K562 (cell line): ENCODE measurements at regions not wholly inside any gene's neighbourhood (a gene's known extent, or its start where the extent isn't known, plus 50 kb on each side); places are given as distances from the start of the nearest gene placed in this dataset.

Source experiments
- ATAC-seq: fragments of 200-7000 bp; cut with Tn5 transposase; 3 replicates; pipeline ENCODE4 v1.9.1; 2020; ENCODE audit warnings: moderate library complexity
- BruUV-seq: library from RNA; stranded (reverse); fragments of 400-500 nt; replicated peaks from 2 replicates; lab custom pipeline; 2021; lab: Mats Ljungman, UMichigan
- CTCF ChIA-PET: fragments of 300-600 bp; formaldehyde crosslinking; extraction: SDS; loops from one replicate; lab custom pipeline; 2021; ENCODE audit warnings: low intra/inter-chr PET ratio; lab: Yijun Ruan, JAX
- POLR2A ChIA-PET: fragments of 300-600, 350-650 bp; sonication (Branson Sonifier 250); formaldehyde crosslinking; extraction: SDS; loops from one replicate; lab custom pipeline; 2021; ENCODE audit warnings: antibody characterized with exemption, inconsistent platforms; lab: Yijun Ruan, JAX
- DNase-seq, 4 experiments: peaks; one replicate each; pipeline versions ENCODE4 v3.0.0 to v3.0.0-alpha.2; 2011 to 2018; ENCODE audit warnings: low spot score in 3 of 4, mixed read lengths in 3 of 4; ENCODE audit errors: extremely low read depth in 1 of 4
- FAIRE-seq: peaks from 2 replicates; lab custom pipeline; 2011; peaks lifted over from hg19 to GRCh38; lab: Jason Lieb, UNC
- H2AFZ ChIP-seq: 2 replicates; pipeline ENCODE4 v1.6.0; 2011; ENCODE audit warnings: low read depth, low read length, control low read depth, inconsistent platforms
- H3K27ac ChIP-seq: fragments of 200-600 bp; 3 replicates; pipeline ENCODE4 v1.8.0; 2011; ENCODE audit warnings: low read depth, mild to moderate bottlenecking, control low read depth, inconsistent platforms, low read length, moderate library complexity, mixed read lengths; ENCODE audit errors: extremely low read depth
- H3K27me3 ChIP-seq, 2 experiments: fragments of 300-600 bp in 1 of 2; 2 replicates in 1 of 2; 3 replicates in 1 of 2; pipeline versions ENCODE4 v1.6.0 to v1.8.0; 2011; ENCODE audit warnings: inconsistent platforms in 2 of 2, low read length in 2 of 2, mild to moderate bottlenecking in 1 of 2, mixed read lengths in 1 of 2, moderate library complexity in 1 of 2; ENCODE audit not compliant: control insufficient read depth in 2 of 2, insufficient read depth in 2 of 2
- H3K36me3 ChIP-seq: fragments of 300-600 bp; 3 replicates; pipeline ENCODE4 v1.8.0; 2011; ENCODE audit warnings: mild to moderate bottlenecking, low read length, inconsistent platforms; ENCODE audit not compliant: control insufficient read depth, insufficient read depth
- H3K4me1 ChIP-seq, 2 experiments: fragments of 200-600 bp in 1 of 2; replicated peaks in 1 of 2; 2 replicates in 1 of 2; 3 replicates in 1 of 2; pipeline versions ENCODE4 v1.5.1 to v1.8.0; 2011; ENCODE audit warnings: inconsistent platforms in 2 of 2, low read length in 2 of 2, mild to moderate bottlenecking in 1 of 2, mixed read lengths in 1 of 2, moderate library complexity in 1 of 2; ENCODE audit not compliant: control insufficient read depth in 2 of 2, insufficient read depth in 2 of 2
- H3K4me2 ChIP-seq: 2 replicates; pipeline ENCODE4 v1.6.1; 2011; ENCODE audit warnings: low read length, control low read depth, inconsistent platforms, mixed read lengths; ENCODE audit not compliant: insufficient read depth
- H3K4me3 ChIP-seq: fragments of 200-600 bp; sonication (generic), shearing (Covaris generic); 2 replicates; pipeline ENCODE4 v1.5.1; 2016; ENCODE audit warnings: control low read depth, inconsistent platforms
- H3K79me2 ChIP-seq: fragments of 200-600 bp; 3 replicates; pipeline ENCODE4 v1.8.0; 2011; ENCODE audit warnings: low read length, inconsistent platforms; ENCODE audit not compliant: control insufficient read depth, insufficient read depth
- H3K9ac ChIP-seq, 2 experiments: 2 replicates each; pipeline versions ENCODE4 v1.6.0 to v1.6.1; 2011; ENCODE audit warnings: low read depth in 2 of 2, low read length in 2 of 2, control low read depth in 1 of 2, inconsistent platforms in 1 of 2, mild to moderate bottlenecking in 1 of 2, mixed read lengths in 1 of 2; ENCODE audit not compliant: insufficient read depth in 1 of 2
- H3K9me1 ChIP-seq: one replicate; pipeline ENCODE4 v1.6.0; 2011; ENCODE audit warnings: inconsistent platforms, mild to moderate bottlenecking, low read length, moderate library complexity; ENCODE audit not compliant: control insufficient read depth, insufficient read depth
- H3K9me3 ChIP-seq: replicated peaks from 2 replicates; pipeline ENCODE4 v1.5.1; 2011; ENCODE audit warnings: low read depth, low read length, inconsistent platforms; ENCODE audit not compliant: control insufficient read depth, insufficient read depth
- H4K20me1 ChIP-seq: replicated peaks from 2 replicates; pipeline ENCODE4 v1.6.1; 2011; ENCODE audit warnings: low read length, inconsistent platforms, mixed read lengths; ENCODE audit not compliant: control insufficient read depth, insufficient read depth
- CREB3 ChIP-seq: fragments of 450-650 bp; conservative IDR thresholded peaks from 2 replicates; pipeline ENCODE4 v1.6.1; 2016; ENCODE audit warnings: missing genetic modification characterization, low read depth, mild to moderate bottlenecking, missing compliant biosample characterization, moderate library complexity
- CTBP1 ChIP-seq: fragments of 450-650 bp; IDR thresholded peaks from 2 replicates; pipeline ENCODE4 v1.6.1; 2016; ENCODE audit warnings: borderline replicate concordance
- DIDO1 ChIP-seq: fragments of 450-650 bp; IDR thresholded peaks from 2 replicates; pipeline ENCODE4 v1.6.1; 2016; ENCODE audit warnings: low read depth, missing biosample characterization, missing genetic modification characterization
- E2F3 ChIP-seq: fragments of 250-450 bp; sonication (Bioruptor Pico); IDR thresholded peaks from 2 replicates; pipeline ENCODE4 v1.4.0; 2020; ENCODE audit warnings: mild to moderate bottlenecking
- E4F1 ChIP-seq: fragments of 250-450 bp; sonication (Bioruptor Pico); IDR thresholded peaks from 2 replicates; pipeline ENCODE4 v1.5.0; 2021; ENCODE audit warnings: mild to moderate bottlenecking, borderline replicate concordance
- GTF2E2 ChIP-seq: fragments of 200-800 bp; sonication (Bioruptor generic); IDR thresholded peaks from 2 replicates; pipeline ENCODE4 v1.6.1; 2016; ENCODE audit warnings: missing genetic modification characterization, missing compliant biosample characterization
- HINFP ChIP-seq: fragments of 450-650 bp; conservative IDR thresholded peaks from 2 replicates; pipeline ENCODE4 v1.6.1; 2016; ENCODE audit warnings: missing genetic modification characterization, low read depth, mild to moderate bottlenecking, control low read depth, missing compliant biosample characterization
- HNRNPLL ChIP-seq: fragments of 200-400 bp; formaldehyde crosslinking; IDR thresholded peaks from 2 replicates; pipeline ENCODE4 v1.6.1; 2017; ENCODE audit warnings: low read length, low read depth, mild to moderate bottlenecking; ENCODE audit not compliant: poor library complexity, severe bottlenecking
- IRF9 ChIP-seq: fragments of 450-650 bp; IDR thresholded peaks from 2 replicates; pipeline ENCODE4 v1.6.1; 2016; ENCODE audit warnings: missing biosample characterization, missing genetic modification characterization
- KAT8 ChIP-seq: fragments of 450-650 bp; IDR thresholded peaks from 2 replicates; pipeline ENCODE4 v1.6.1; 2016; ENCODE audit warnings: low read depth, mild to moderate bottlenecking
- POLR2AphosphoS2 ChIP-seq: IDR thresholded peaks from 2 replicates; pipeline ENCODE4 v1.6.1; 2012; ENCODE audit warnings: low read length, improper control_type of control experiment
- SMARCA4 ChIP-seq: fragments of 450-650 bp; IDR thresholded peaks from 2 replicates; pipeline ENCODE4 v1.6.1; 2016
- USF2 ChIP-seq: sonication (generic); formaldehyde crosslinking; IDR thresholded peaks from 2 replicates; pipeline ENCODE4 v1.5.0; 2020; ENCODE audit warnings: missing genetic modification reagents
- ZEB2 ChIP-seq: fragments of 450-650 bp; IDR thresholded peaks from 2 replicates; pipeline ENCODE4 v1.6.1; 2016
- ZFP1 ChIP-seq: fragments of 450-650 bp; formaldehyde crosslinking; IDR thresholded peaks from 2 replicates; pipeline ENCODE4 v1.4.0; 2020; ENCODE audit warnings: mild to moderate bottlenecking, mixed read lengths
- ZNF23 ChIP-seq: fragments of 250-450 bp; sonication (Bioruptor Pico); IDR thresholded peaks from 2 replicates; pipeline ENCODE4 v1.4.0; 2020; ENCODE audit warnings: mild to moderate bottlenecking
- WGBS: fragments of 100-300 bp; shearing (Covaris generic); methylation state at CpG from one replicate; pipeline ENCODE4 v1.1.6; 2016; ENCODE audit warnings: low coverage, mixed read lengths; ENCODE audit not compliant: insufficient coverage; ENCODE audit errors: missing lambda C conversion rate; 5-methylcytosine and 5-hydroxymethylcytosine counted together
- in situ Hi-C: fragments of 300-500 bp; cut with MboI; formaldehyde crosslinking; loops from 4 replicates; pipeline ENCODE4 v1.15.0; 2018; ENCODE audit warnings: inconsistent platforms, mixed read lengths
- intact Hi-C: fragments of 100-400 bp; cut with micrococcal nuclease; formaldehyde crosslinking; loops from 2 replicates; pipeline ENCODE4 v1.14.2; 2022

- ATAC-seq (no peak), FAIRE-seq (no peak), DNase-seq (no peak)
- ChIA-PET POLR2A (no interaction called here), CTCF (no interaction called here)
- Histone ChIP-seq H3K27me3 (peaks cover 0 to 7% of the 10 kb centered on the region in 2 experiments; a peak in 2 of 5 replicates), H3K4me3 (no peak overlapping the region), H3K27ac (no peak overlapping the region), H2AFZ (no peak overlapping the region), H3K36me3 (no peaks in the 10 kb centered on the region), H3K9ac (no peak overlapping the region), H3K4me1 (peaks cover 0 to 13% of the 10 kb centered on the region in 2 experiments; a peak in 3 of 5 replicates), H3K79me2 (no peaks in the 10 kb centered on the region), H3K4me2 (no peak overlapping the region), H3K9me3 (no peaks in the 10 kb centered on the region), H3K9me1 (no peaks in the 10 kb centered on the region), H4K20me1 (no peaks in the 10 kb centered on the region)
- no TSS peak for BruUV-seq
- intact Hi-C loops = no loop called here
- WGBS = 0% methylated on average over 1 of the region's 1 CpG
- in situ Hi-C loops = no loop called here
- no peak for TF ChIP-seq HINFP
- no peak for TF ChIP-seq CREB3 (tag)
- no peak for TF ChIP-seq E4F1 (CRISPR knock-in tag)
- no peak for TF ChIP-seq CTBP1
- no peak for TF ChIP-seq ZFP1
- no peak for TF ChIP-seq ZNF23 (CRISPR knock-in tag)
- TF ChIP-seq E2F3 (CRISPR knock-in tag) = no peak
- TF ChIP-seq ZEB2 = no peak
- no peak for TF ChIP-seq KAT8
- no peak for TF ChIP-seq IRF9 (tag)
- TF ChIP-seq HNRNPLL = no peak
- TF ChIP-seq USF2 (CRISPR knock-in tag) = no peak
- no peak for TF ChIP-seq DIDO1 (tag)
- no peak for TF ChIP-seq GTF2E2 (tag)
- TF ChIP-seq SMARCA4 = no peak
- TF ChIP-seq POLR2AphosphoS2 = no peak
Observed at GRCh38 chr2:33730193-33730592, 131.1 kb upstream of the FAM98A start.
